ENCODE measurements at regions not wholly inside any gene's neighbourhood (a gene's known extent, or its start where the extent isn't known, plus 50 kb on each side); places are given as distances from the start of the nearest gene placed in this dataset.

GRCh38 chr10:6802759-6803426, 222.8 kb upstream of the PRKCQ start (continued):
- TF ChIP-seq ZNF462 (CRISPR knock-in tag; IDR thresholded peaks at IDR 0.05) (no peak), JUNB (IDR thresholded peaks at IDR 0.05; ENCODE audit: unreplicated experiment) (no peak), STAT1 (IDR thresholded peaks at IDR 0.05; ENCODE audit: unreplicated experiment) (no peak), POLR2AphosphoS5 (IDR thresholded peaks at IDR 0.05; ENCODE audit: low read depth) (no peak), ZNF114 (CRISPR knock-in tag; IDR thresholded peaks at IDR 0.05) (no peak), EZH2phosphoT487 (IDR thresholded peaks at IDR 0.05; ENCODE audit: unreplicated experiment) (no peak), EZH2 (IDR thresholded peaks at IDR 0.05; ENCODE audit: low read depth, unreplicated experiment) (no peak), ETS1 (IDR thresholded peaks at IDR 0.05) (no peak)

- ATAC-seq: peak; percentile 59; the same call in 2 of the 3 replicates
- TF ChIP-seq CTCF (conservative IDR thresholded peaks at IDR 0.05; ENCODE audit: low read depth in 2 of 2): no peak
- TF ChIP-seq REST (IDR thresholded peaks at IDR 0.05; ENCODE audit: unreplicated experiment): no peak
- TF ChIP-seq ETS1 (IDR thresholded peaks at IDR 0.05): no peak
- TF ChIP-seq POLR2AphosphoS5 (IDR thresholded peaks at IDR 0.05; ENCODE audit: low read depth): no peak
- no peak for TF ChIP-seq JUNB (IDR thresholded peaks at IDR 0.05; ENCODE audit: unreplicated experiment)
These were observed 216.2 kb upstream of the PRKCQ start for GRCh38 chr10:6796231-6796630.

More at GRCh38 chr10:6796231-6796630, 216.2 kb upstream of the PRKCQ start:
- Histone ChIP-seq H3K79me2 (replicated peaks; ENCODE audit: insufficient read depth) (no peaks in the 10 kb centered on the region), H3K9me2 (ENCODE audit: insufficient read depth) (0 out of 2 replicates have a peak, but pooled peaks cover 4% of the 10 kb centered on the region), H4K20me1 (replicated peaks; ENCODE audit: insufficient read depth) (no peaks in the 10 kb centered on the region), H3K4me2 (peak overlapping the region; percentile 64; the same call in 1 of the 2 replicates), H3K27me3 (ENCODE audit: insufficient read depth) (no peaks in the 10 kb centered on the region), H3K36me3 (ENCODE audit: insufficient read depth) (no peaks in the 10 kb centered on the region), H3K4me1 (ENCODE audit: insufficient read depth) (peaks cover 40% of the 10 kb centered on the region), H2AFZ (no peak overlapping the region), H3F3A (replicated peaks; ENCODE audit: low read depth) (peaks cover 13% of the 10 kb centered on the region), H3K27ac (ENCODE audit: low read depth) (peak overlapping the region; percentile 100), H3K4me3 (no peak overlapping the region)
- DNase-seq (ENCODE audit: low spot score): peak; percentile 47
- Mint-ChIP-seq H3K4me3 (no peak overlapping the region; the same call in 2 of the 3 replicates), H3K4me1 (peaks cover 39% of the 10 kb centered on the region), H3K36me3 (ENCODE audit: low read depth) (peaks cover 10% of the 10 kb centered on the region), H3K27me3 (ENCODE audit: insufficient read depth, low read depth, poor library complexity) (peaks cover 3% of the 10 kb centered on the region), H3K9me3 (peaks cover 6% of the 10 kb centered on the region), H3K27ac (peak overlapping the region; percentile 25; the same call in 1 of the 2 replicates)
